ENCODE measurements at regions not wholly inside any gene's neighbourhood (a gene's known extent, or its start where the extent isn't known, plus 50 kb on each side); places are given as distances from the start of the nearest gene placed in this dataset.

DNA sequence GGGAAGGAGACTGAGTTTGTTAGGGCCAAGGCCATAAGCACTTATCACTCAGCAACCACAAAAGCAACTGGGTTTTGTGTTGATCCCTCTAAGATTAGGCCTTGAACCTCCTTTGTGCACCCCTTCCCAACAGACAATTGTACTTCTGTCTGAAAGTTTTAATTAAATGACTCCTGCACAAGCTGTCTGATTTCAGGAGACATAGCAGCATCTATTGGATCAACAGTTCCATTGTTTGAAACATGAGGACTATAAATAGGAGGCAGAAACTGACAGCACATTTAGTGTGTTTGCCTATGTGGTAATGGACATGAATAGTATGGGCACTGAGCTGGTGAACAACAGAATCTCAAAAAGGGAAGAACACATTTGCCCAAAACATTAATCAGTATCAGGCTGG, 167.3 kb upstream of the KCNJ6 start:
- H4K91ac ChIP-seq (ENCODE audit: insufficient read depth, low read depth, low read length): no peak overlapping the region
- DNase-seq: no peak
- no peak overlapping the region for H3K56ac ChIP-seq (ENCODE audit: extremely low read depth, insufficient read depth, low read length)
- dilution Hi-C loops (cut with HindIII; ENCODE audit: low sequenced_read_pairs, unreplicated experiment) (no loop called here), in situ Hi-C loops (cut with MboI; ENCODE audit: low sequenced_read_pairs) (no loop called here), intact Hi-C loops (cut with micrococcal nuclease) (no loop called here)
- H3K4me3 ChIP-seq (ENCODE audit: insufficient read depth, low read depth, low read length): no peak overlapping the region
- H3K9me3 ChIP-seq (ENCODE audit: control insufficient read depth, insufficient read depth, low read length): no peaks in the 10 kb centered on the region
- ChIA-PET CTCF (no interaction called here), POLR2A (ENCODE audit: unreplicated experiment) (no interaction called here)
- no peak overlapping the region for H2BK20ac ChIP-seq (ENCODE audit: low read depth, low read length)
- BruUV-seq (replicated peaks): no TSS peak
- no peak overlapping the region for H3K9ac ChIP-seq (ENCODE audit: low read depth, low read length)
- no peak overlapping the region for H4K5ac ChIP-seq (ENCODE audit: low read depth, low read length)
- no peaks in the 10 kb centered on the region for H3K4me1 ChIP-seq (ENCODE audit: control insufficient read depth, insufficient read depth, low read length)
- no peak overlapping the region for H3K4me2 ChIP-seq (ENCODE audit: low read depth, low read length)
- no peak overlapping the region for H2BK5ac ChIP-seq (ENCODE audit: low read depth, low read length, poor library complexity, severe bottlenecking)
- H4K20me1 ChIP-seq (ENCODE audit: insufficient read depth, low read length): no peaks in the 10 kb centered on the region
- H3K79me1 ChIP-seq (ENCODE audit: low read depth in 1 of 2, low read length in 2 of 2): no peaks in the 10 kb centered on the region
- H3K27me3 ChIP-seq (ENCODE audit: control insufficient read depth, insufficient read depth, low read length): peaks cover 9% of the 10 kb centered on the region
- no peak overlapping the region for H2BK120ac ChIP-seq (ENCODE audit: low read depth, low read length)
- no peaks in the 10 kb centered on the region for H3K9me1 ChIP-seq (ENCODE audit: insufficient read depth, low read length)
- H3K18ac ChIP-seq (ENCODE audit: low read depth, low read length): no peak overlapping the region
- no peak overlapping the region for H2AK5ac ChIP-seq (ENCODE audit: low read depth, low read length)
- H2AFZ ChIP-seq (replicated peaks; ENCODE audit: low read length, poor library complexity): no peak overlapping the region
- no peak overlapping the region for H2AK9ac ChIP-seq (replicated peaks; ENCODE audit: low read depth, low read length, poor library complexity)
- TF ChIP-seq MXI1 (IDR thresholded peaks at IDR 0.05; ENCODE audit: borderline replicate concordance, low read depth, low read length): no peak
- TF ChIP-seq, protein P1, sequence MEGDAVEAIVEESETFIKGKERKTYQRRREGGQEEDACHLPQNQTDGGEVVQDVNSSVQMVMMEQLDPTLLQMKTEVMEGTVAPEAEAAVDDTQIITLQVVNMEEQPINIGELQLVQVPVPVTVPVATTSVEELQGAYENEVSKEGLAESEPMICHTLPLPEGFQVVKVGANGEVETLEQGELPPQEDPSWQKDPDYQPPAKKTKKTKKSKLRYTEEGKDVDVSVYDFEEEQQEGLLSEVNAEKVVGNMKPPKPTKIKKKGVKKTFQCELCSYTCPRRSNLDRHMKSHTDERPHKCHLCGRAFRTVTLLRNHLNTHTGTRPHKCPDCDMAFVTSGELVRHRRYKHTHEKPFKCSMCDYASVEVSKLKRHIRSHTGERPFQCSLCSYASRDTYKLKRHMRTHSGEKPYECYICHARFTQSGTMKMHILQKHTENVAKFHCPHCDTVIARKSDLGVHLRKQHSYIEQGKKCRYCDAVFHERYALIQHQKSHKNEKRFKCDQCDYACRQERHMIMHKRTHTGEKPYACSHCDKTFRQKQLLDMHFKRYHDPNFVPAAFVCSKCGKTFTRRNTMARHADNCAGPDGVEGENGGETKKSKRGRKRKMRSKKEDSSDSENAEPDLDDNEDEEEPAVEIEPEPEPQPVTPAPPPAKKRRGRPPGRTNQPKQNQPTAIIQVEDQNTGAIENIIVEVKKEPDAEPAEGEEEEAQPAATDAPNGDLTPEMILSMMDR (conservative IDR thresholded peaks at IDR 0.05; ENCODE audit: low read depth, low read length): no peak
- TF ChIP-seq, protein P2, sequence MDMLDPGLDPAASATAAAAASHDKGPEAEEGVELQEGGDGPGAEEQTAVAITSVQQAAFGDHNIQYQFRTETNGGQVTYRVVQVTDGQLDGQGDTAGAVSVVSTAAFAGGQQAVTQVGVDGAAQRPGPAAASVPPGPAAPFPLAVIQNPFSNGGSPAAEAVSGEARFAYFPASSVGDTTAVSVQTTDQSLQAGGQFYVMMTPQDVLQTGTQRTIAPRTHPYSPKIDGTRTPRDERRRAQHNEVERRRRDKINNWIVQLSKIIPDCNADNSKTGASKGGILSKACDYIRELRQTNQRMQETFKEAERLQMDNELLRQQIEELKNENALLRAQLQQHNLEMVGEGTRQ (IDR thresholded peaks at IDR 0.05; ENCODE audit: low read depth, low read length): no peak
- no peak for TF ChIP-seq CEBPB (IDR thresholded peaks at IDR 0.05; ENCODE audit: low read depth, low read length)
- TF ChIP-seq RFX5 (IDR thresholded peaks at IDR 0.05; ENCODE audit: low read depth, low read length): no peak
- no peak overlapping the region for H4K8ac ChIP-seq (ENCODE audit: low read depth in 2 of 2, low read length in 2 of 2)
- no peak overlapping the region for H3K27ac ChIP-seq (ENCODE audit: insufficient read depth, low read length)
- ATAC-seq (ENCODE audit: low read depth): no peak
- H3K4ac ChIP-seq (ENCODE audit: low read depth, low read length): no peak overlapping the region
- H2BK15ac ChIP-seq (ENCODE audit: low read depth, low read length): no peak overlapping the region
- H3K36me3 ChIP-seq (ENCODE audit: control insufficient read depth, insufficient read depth, low read length): no peaks in the 10 kb centered on the region
- no peak overlapping the region for H3K23ac ChIP-seq (ENCODE audit: low read depth, low read length)
- H3K14ac ChIP-seq (replicated peaks; ENCODE audit: low read depth, low read length): no peak overlapping the region

All from IMR-90 (cell line).